Pancreas (tissue), 10 donors: ENCODE measurements at regions not wholly inside any gene's neighbourhood (a gene's known extent, or its start where the extent isn't known, plus 50 kb on each side); places are given as distances from the start of the nearest gene placed in this dataset.

Source experiments
- ATAC-seq, 4 donors: fragments of 200-7000 bp; cut with Tn5 transposase; one replicate each; pipeline versions ENCODE4 v1.8.0 to v1.9.1; 2020; ENCODE audit warnings: mild to moderate bottlenecking in 4 of 4, moderate library complexity in 4 of 4
- DNase-seq, 6 donors: peaks; one replicate each; pipeline ENCODE4 v3.0.0-alpha.2; 2020
- FAIRE-seq: peaks from 2 replicates; lab custom pipeline; 2012; peaks lifted over from hg19 to GRCh38; lab: Jason Lieb, UNC
- H3K27ac ChIP-seq, 4 donors: fragments of 200-600 bp; sonication (generic); 1 replicate in 3 of 4; 2 replicates in 1 of 4; pipeline versions ENCODE4 v1.5.0 to v1.8.0; 2020
- H3K27me3 ChIP-seq, 4 donors: fragments of 200-600 bp; one replicate each; pipeline ENCODE4 v1.8.0; 2021
- H3K36me3 ChIP-seq, 3 donors: fragments of 200-600 bp; sonication (generic) in 1 of 3; one replicate each; pipeline versions ENCODE4 v1.5.0 to v1.8.0; 2020 to 2021
- H3K4me1 ChIP-seq, 3 donors: fragments of 200-600 bp; one replicate each; pipeline ENCODE4 v1.8.0; 2021
- H3K4me3 ChIP-seq, 4 donors: fragments of 200-600 bp; sonication (generic) in 2 of 4; one replicate each; pipeline versions ENCODE4 v1.5.0 to v1.8.0; 2020 to 2021
- H3K9me3 ChIP-seq, 4 donors: fragments of 200-600 bp; one replicate each; pipeline ENCODE4 v1.8.0; 2021
- WGBS, 2 donors: extraction: QIAGEN DNeasy Blood & Tissue Kit; methylation state at CpG; one replicate each; pipeline ENCODE4 v1.1.7; 2013; 5-methylcytosine and 5-hydroxymethylcytosine counted together
- intact Hi-C, 3 donors: fragments of 100-400 bp; cut with DNase I; formaldehyde crosslinking; loops; one replicate each; pipeline versions ENCODE4 v1.11.1 to v1.14.2; 2022
- TF ChIP-seq, protein P1 (sequence below), 4 donors: fragments of 200-600 bp; sonication (generic) in 3 of 4; IDR thresholded peaks; one replicate each; pipeline versions ENCODE4 v1.5.0 to v1.8.0; 2021; ENCODE audit warnings: antibody characterized with exemption in 4 of 4
- donor health status: healthy with polysubstance abuse.
- donor health status: DM: no; HTN: no; CAD: no; lungs with moderate emphysema.
- donor health status: DM: no; HTN: no; CAD: no.
- donor health status: control.
- donor health status: control.
- donor health status: Bipolar disorder and iron deficiency.
- donor health status: DM: yes; HTN: yes; CAD: no.
- donor health status: DM: no; HTN: no; CAD: no.
- donor health status: DM: no; HTN: no; CAD: no.
- donor health status: DM: yes; HTN: yes; CAD: no.

DNA sequence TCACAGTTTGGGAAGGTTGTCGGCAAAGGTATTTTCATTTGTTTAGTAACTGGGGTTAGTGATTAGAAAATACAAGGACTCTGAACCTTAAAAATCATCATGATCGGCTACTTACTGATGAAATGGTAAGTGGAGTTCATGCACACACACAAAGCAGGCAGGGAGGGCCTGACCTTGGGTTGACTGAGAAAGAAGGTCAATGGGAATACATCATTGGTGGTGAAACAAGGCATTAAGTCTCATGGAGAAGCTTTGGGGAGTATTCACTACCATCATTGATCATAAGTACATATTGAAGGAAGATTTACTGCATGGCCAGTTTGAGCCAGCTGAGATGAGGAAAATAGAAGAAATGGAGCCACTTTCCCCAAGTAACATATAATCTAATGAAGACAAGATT lies 74.4 kb downstream of the LUZP4 start:
- no peak overlapping the region for H3K27ac ChIP-seq
- H3K4me1 ChIP-seq = no peaks in the 10 kb centered on the region
- intact Hi-C loops = no loop called here
- H3K4me3 ChIP-seq = no peak overlapping the region
- H3K27me3 ChIP-seq = peaks cover 0 to 33% (median 0%) of the 10 kb centered on the region in 4 donors
- ATAC-seq = no peak
- DNase-seq = no peak
- TF ChIP-seq, protein P1, sequence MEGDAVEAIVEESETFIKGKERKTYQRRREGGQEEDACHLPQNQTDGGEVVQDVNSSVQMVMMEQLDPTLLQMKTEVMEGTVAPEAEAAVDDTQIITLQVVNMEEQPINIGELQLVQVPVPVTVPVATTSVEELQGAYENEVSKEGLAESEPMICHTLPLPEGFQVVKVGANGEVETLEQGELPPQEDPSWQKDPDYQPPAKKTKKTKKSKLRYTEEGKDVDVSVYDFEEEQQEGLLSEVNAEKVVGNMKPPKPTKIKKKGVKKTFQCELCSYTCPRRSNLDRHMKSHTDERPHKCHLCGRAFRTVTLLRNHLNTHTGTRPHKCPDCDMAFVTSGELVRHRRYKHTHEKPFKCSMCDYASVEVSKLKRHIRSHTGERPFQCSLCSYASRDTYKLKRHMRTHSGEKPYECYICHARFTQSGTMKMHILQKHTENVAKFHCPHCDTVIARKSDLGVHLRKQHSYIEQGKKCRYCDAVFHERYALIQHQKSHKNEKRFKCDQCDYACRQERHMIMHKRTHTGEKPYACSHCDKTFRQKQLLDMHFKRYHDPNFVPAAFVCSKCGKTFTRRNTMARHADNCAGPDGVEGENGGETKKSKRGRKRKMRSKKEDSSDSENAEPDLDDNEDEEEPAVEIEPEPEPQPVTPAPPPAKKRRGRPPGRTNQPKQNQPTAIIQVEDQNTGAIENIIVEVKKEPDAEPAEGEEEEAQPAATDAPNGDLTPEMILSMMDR (IDR thresholded peaks at IDR 0.05) = no peak
- 66 to 81% methylated on average over 2 of the region's 2 CpGs for WGBS, 2 donors
- no peaks in the 10 kb centered on the region for H3K36me3 ChIP-seq
- no peak for FAIRE-seq
- no peaks in the 10 kb centered on the region for H3K9me3 ChIP-seq

DNA sequence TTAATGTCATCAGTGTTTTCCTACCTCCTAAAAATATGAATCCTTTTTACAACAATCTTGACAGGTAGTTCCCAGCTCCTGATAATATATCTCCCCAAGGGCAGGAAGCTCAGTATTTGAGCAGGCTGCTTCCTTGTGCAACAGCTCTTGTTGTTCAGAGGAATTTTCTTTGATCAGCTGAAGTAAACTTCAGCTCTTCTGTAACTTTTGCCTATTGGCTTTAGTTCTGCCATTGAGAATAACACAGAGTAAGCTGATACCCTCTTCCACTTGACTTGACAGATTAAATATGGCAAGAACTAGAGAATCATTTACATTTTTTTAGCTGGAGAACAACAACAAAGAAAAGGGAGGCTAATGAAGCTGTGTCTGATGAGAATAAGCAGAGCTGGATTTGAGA lies 75.2 kb downstream of the LUZP4 start:
- TF ChIP-seq, protein P1 (IDR thresholded peaks at IDR 0.05) = no peak
- Histone ChIP-seq H3K4me3 (no peak overlapping the region), H3K27ac (no peak overlapping the region), H3K9me3 (no peaks in the 10 kb centered on the region), H3K36me3 (no peaks in the 10 kb centered on the region), H3K27me3 (peaks cover 0 to 39% (median 0%) of the 10 kb centered on the region in 4 donors), H3K4me1 (no peaks in the 10 kb centered on the region)
- FAIRE-seq = no peak
- intact Hi-C loops = no loop called here
- ATAC-seq = no peak
- no peak for DNase-seq

DNA sequence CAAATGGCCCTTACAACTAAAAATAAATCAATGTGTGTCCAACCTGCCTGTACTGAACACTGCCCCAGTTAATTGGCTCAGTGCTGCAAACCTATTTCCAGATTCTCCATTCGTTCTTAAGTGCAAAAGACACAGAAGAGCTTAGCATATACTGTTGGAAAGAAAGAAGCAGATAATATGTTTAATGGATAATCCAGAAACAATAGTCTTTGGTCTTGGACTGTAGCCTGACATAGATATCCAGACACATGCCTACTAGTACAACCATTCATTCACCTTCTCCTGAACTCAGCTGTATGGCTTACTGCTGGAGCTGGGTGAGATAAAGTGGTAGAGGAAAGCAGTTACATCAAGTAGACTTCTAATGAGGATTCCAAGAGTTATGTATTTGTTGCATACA lies 77.0 kb downstream of the LUZP4 start:
- Histone ChIP-seq H3K4me3 (no peak overlapping the region), H3K9me3 (no peaks in the 10 kb centered on the region), H3K27me3 (peaks cover 0 to 45% (median 0%) of the 10 kb centered on the region in 4 donors), H3K36me3 (no peaks in the 10 kb centered on the region), H3K27ac (no peak overlapping the region), H3K4me1 (no peaks in the 10 kb centered on the region)
- DNase-seq (no peak), ATAC-seq (no peak), FAIRE-seq (no peak)
- intact Hi-C loops = no loop called here
- WGBS, 2 donors = 0% methylated on average over 1 of the region's 1 CpG
- TF ChIP-seq, protein P1 (IDR thresholded peaks at IDR 0.05) = no peak

DNA sequence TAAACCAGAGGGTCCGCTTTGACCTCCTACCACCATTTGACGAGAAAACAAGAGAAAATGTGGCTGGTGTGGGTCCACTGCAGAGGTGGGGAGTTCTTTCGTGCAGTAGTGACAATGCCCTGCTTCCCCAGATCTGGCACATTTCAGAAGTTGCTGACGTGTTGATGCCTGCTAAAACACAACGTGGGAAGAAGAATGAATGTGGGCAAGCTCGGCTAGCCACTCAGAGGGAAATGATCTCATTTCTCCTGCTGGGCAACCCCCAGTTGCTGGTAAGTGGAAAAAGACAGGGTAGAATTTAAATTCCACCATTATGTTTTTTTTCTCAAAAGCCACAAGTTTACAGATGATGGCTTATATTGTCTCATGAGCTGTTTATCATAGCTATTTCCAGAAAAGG lies 77.9 kb downstream of the LUZP4 start:
- WGBS, 2 donors = 56% methylated on average over 6 of the region's 6 CpGs
- DNase-seq (no peak), ATAC-seq (no peak), FAIRE-seq (no peak)
- Histone ChIP-seq H3K9me3 (no peaks in the 10 kb centered on the region), H3K36me3 (no peaks in the 10 kb centered on the region), H3K4me3 (no peak overlapping the region), H3K27ac (no peak overlapping the region), H3K4me1 (no peaks in the 10 kb centered on the region), H3K27me3 (peaks cover 0 to 39% (median 0%) of the 10 kb centered on the region in 4 donors)
- TF ChIP-seq, protein P1 (IDR thresholded peaks at IDR 0.05) = no peak
- intact Hi-C loops = no loop called here

DNA sequence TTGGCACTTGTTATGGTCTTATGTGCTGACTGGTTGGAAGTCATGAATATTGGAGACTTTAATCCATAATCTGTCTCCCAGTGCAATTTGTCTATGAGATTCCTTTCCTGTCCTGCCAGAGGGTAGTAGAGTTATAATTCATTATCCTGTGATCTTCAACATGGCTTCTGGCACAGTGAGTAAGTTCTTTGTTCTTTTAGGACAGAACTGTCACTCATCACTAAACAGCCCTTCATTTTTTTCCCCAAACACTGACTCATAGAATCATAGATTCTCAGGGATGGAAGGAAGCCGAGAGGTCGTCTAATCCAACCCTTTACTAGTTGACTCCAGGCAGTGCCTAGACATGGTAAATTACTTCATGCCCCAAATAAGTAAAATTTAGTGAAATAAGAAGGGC lies 78.4 kb downstream of the LUZP4 start:
- Histone ChIP-seq H3K36me3 (no peaks in the 10 kb centered on the region), H3K27ac (no peak overlapping the region), H3K9me3 (no peaks in the 10 kb centered on the region), H3K4me1 (no peaks in the 10 kb centered on the region), H3K4me3 (no peak overlapping the region), H3K27me3 (peaks cover 0 to 37% (median 0%) of the 10 kb centered on the region in 4 donors)
- no peak for ATAC-seq
- TF ChIP-seq, protein P1 (IDR thresholded peaks at IDR 0.05) = no peak
- no peak for DNase-seq
- FAIRE-seq = no peak
- WGBS, 2 donors = 51 to 72% methylated on average over 2 of the region's 2 CpGs
- intact Hi-C loops = no loop called here
